Suppressor macrophage (primary cell): ENCODE measurements at regions not wholly inside any gene's neighbourhood (a gene's known extent, or its start where the extent isn't known, plus 50 kb on each side); places are given as distances from the start of the nearest gene placed in this dataset.

ENCODE experiments used
- DNase-seq, 4 experiments: peaks; one replicate each; pipeline ENCODE4 v3.0.0-alpha.2; 2020 to 2022

DNA sequence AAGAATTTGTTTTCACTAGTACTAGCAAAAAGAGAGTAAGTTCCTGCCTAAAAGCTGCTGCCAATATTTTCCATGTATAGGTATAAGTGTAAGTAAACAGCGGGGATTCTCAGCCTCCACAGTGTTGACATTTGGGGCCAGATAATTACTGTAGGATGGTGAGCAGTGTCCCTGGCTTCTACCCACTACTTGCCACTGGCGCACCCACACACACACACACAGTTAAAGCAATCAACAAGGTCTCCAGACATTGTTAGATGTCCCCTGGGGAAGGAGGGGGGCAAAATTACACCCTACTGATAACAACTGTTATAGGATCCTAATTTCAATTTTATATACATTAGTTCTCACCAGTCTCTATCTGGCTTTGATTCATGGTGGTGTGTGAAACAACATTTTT, 417.0 kb upstream of the PSMD7 start:
- DNase-seq, result no peak

DNA sequence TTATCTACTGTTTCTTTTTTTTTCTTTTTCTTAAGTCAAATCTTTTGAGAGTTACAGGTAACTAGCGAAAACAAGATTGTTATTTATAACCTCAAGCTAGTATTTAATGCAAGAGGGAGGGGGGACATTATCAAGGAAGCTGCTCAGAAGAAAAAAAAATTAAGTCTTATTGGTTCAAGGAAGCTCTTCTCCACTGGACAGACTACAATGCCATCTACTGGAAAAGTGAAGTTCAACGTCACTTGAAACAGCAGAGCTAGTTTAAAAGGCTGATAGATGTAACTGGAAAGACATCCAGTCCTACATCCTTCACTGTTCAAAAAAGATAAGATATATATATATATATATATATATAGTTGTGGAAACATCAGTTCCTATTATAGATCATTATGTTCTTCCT, 418.0 kb upstream of the PSMD7 start:
- DNase-seq, result peak; percentile 16 to 42 (median 29)

DNA sequence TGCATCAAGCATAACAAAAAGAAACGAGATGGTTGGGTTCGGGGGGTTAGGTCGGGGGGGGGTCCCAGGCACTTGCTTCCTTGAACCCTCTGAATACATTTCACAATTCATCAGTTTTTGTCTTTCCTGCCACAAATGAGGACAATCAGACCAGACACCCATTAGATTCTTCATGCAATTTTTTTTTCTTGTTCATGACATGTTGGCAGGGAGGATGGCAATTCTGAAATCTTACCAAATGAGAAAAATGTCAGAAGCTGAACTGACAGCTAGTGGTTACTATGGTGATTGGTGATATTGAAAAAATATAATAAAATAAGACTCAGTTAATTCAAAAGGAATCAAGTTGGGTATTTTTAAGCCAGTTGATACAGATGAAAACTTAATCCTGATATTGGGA, 419.5 kb upstream of the PSMD7 start:
- no peak for DNase-seq

DNA sequence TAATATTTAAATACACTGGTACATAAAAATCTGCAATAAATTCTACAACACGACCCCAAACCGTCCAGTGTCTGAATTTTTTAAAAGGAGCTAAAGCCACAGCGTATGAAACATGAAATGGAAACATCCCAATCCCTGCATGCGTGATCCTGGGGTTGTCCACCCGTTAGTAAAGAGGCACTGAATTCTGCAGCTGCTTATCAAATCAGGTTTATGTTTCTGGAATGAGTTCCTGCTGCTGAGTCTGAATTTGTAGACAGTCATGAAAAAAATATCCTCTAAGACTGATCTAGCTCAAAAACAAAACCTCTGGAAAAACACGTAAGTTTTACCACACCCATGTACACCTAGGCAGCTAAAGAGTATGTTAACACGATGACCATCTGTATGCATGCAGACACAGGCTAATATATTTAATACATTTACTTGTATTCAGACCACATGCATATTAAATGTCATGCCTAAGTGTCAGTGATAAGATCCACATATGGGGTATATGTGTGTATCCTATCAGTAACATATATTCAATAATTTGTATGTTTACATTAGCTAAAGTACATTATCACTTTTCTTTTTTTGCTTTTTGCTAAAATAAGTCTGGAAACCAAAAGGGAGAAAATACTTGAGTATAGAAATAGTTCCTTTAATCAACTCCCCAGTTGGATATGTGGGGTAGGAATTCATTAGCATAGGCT, 420.5 kb upstream of the PSMD7 start:
- DNase-seq, result no peak

DNA sequence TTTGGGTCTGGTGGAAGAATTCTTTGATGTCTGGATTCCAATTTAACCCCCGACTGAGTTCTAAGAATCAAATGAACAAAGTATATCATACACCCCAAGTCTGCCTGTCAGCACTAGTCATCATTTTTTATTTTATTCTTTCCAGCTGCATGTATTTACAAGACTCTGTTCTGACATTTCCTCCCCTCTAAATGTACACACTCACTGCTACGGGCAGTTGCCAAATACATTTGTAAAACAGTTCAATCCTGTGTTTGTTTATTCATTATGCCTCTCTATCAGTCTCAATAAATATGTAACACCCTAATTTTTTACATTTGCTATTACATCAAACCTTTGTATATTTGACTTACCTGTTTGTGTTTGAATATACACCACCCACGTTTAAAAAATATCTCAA, 422.3 kb upstream of the PSMD7 start:
- DNase-seq, result no peak

DNA sequence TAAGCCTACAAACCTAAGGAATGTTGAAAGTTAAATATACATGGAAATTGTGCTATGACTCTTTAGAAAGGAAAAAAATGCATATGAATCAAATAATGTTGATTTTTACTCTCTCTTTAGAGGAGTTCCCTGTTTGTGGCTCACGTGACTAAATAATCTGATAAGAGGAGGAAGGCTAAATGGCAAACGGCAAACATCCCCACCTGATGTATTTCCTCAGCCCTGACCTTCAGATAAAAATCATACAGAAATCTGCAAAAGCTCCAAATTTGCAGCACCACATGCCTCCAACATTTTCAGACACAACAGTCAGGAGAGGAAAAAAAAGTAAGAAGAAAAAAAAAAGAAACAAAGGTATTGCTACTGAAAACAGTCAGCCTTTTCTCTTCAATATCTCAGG, 423.0 kb upstream of the PSMD7 start:
- no peak for DNase-seq

DNA sequence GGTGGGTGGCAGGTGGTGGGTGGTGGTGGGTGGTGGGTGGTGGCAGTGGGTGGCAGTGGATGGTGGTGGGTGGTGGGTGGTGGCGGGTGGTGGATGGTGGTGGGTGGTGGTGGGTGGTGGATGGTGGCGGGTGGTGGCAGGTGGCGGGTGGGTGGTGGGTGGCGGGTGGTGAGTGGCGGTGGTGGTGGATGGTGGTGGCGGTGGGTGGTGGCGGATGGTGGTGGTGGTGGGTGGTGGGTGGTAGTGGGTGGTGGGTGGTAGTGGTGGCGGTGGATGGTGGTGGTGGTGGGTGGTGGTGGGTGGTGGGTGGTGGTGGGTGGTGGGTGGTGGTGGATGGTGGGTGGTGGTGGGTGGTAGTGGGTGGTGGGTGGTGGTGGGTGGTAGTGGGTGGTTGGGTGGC, 423.8 kb upstream of the PSMD7 start:
- DNase-seq, result no peak

DNA sequence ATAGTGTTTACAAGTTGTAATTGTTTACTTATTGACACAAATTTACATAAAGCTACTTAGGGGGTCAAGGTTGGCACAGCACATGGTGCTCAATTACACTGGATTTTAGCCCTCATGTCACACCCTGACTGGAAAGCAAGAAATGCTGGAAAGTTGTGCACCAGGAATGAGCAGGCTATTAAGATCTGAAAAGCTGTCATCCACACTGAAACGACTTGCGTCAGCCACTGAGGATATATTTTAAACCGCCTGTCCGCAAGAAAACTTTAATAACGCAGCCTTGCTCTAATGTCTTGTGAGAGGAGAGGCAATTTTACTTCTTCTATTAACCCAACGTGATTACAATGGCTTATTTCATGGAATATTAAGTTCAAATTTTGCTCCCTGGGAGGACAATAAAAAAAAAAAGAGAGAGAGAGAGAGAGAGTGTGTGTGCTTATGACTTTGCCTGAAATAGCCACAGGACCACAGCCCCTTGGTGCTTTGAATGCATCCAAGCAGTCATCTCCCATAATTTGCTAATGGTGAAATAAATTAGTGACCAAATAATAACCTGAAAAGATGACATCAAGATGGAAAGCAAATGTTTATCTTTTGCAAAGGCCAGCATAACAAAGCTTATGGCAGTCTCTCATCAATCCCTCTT, 425.4 kb upstream of the PSMD7 start:
- DNase-seq, result no peak

DNA sequence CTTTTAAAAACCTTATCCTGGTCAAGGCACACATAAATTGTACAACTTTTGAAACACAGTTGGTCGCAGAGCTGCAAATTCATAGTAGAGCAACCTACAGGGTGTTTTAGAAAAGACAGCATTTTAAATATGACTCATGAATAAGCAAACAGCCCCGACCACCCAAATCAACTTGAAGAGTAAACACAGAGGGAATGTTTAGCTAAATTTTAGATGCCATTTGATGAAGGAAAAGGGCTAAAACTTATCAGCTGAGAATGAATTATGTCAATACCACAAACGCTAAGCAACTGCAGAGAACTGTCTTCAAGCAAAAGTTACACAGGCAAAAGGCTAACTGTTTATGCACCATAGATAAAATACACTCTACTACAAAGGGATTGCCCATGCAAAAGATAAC, 427.5 kb upstream of the PSMD7 start:
- DNase-seq, result no peak

DNA sequence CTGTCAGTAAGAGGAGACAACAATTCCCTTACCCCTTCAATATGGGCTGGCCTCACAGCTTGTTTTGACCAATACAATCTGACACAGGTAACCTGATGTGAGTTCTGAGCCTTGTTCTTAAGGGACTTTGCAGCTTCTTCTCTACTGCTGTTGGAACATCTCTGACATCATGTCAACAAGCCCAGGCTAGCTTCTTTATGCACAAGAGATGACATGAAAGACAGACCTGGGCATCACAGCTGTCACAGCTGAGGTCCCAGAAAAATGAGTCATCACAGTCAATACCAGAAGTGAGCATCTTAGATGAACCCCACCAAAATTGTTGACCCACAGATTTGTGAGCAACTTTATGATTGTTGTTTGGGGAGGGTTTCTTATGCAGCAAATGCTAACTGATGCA, 431.7 kb upstream of the PSMD7 start:
- DNase-seq, result no peak

DNA sequence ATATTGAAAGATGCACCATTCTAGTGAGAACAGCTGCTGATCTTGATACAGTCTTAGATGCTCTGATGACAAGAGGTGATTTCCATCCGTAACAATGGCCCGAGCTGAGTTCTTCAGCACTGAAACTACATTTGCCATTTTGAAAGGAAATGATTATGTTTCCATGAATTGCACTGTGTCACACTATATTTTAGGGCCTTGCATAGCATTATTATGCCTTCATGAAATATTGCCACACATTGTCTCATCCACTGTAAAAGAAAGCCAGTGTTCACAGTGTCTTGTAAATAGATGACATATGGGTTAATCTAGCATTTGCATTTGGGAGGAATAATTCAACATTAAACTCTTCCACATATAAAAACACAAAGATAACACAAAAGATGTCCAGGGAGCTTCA, 438.3 kb upstream of the PSMD7 start:
- no peak for DNase-seq

DNA sequence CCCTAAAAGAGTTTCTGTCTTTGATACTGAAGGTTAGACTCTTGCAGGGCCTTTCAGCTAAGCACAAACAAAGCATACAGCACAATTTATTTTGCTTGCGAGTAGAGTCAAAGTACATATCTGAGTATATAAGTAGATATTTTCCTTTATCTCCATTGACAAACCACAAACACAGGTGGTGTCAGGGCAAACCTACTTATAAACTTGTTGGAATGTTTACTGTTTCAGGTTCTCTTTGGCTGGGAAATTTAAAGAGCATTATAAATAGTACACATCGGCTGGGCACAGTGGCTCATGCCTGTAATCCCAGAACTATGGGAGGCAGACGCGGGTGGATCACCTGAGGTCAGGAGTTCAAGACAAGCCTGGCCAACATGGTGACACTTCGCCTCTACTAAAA, 442.6 kb upstream of the PSMD7 start:
- no peak for DNase-seq

DNA sequence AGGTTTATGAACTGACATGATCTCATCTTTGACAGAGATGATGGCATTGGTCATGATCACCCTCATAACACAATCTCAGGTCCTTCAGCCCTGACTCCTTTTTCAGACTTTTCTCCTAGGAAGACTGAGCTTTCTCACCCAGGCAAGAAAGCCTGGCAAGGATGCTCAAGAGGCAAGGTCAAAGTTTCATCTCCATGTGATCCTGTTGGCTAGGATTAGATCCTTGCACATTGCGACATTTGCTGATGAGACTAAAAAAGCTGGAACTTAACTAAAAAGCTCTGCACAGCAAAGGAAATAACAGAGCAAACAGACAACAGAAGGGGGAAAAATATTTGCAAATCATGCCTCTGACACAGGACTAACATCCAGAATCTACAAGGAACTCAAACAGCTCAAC, 444.1 kb upstream of the PSMD7 start:
- no peak for DNase-seq

DNA sequence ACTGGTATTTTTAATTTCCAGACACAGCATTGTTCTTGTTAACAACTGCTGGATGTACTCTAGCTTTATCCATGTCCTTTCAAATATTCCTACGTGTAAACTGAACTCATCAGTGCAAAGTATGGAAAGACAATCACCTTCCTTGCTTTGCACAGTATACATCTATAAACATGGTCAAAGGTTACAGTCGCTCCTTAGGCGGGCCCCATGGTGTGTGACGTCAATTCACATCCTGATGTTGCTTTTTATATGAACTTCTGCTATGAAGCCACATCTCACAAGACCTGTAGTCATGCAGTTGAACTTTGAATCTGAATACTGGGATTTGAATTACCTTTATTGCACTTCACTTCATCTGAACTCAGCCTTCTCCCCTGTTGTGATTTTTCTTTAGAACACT, 447.6 kb upstream of the PSMD7 start:
- DNase-seq, result no peak

DNA sequence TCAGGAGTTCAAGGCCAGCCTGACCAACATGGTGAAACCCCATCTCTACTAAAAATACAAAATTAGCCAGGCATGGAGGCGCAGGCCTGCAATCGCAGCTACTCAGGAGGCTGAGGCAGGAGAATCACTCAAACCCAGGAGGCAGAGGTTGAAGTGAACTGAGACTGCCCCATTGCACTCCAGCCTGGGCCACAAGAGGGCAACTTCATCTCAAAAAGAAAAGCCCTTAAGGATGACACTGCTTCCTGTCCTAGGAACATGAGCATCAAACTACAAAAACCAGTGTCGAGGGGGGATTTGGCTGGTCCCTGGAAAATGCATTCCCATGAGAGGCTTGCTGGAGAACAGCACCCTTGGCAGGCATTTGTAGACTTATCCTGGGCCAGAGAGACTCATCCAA, 449.5 kb upstream of the PSMD7 start:
- no peak for DNase-seq

DNA sequence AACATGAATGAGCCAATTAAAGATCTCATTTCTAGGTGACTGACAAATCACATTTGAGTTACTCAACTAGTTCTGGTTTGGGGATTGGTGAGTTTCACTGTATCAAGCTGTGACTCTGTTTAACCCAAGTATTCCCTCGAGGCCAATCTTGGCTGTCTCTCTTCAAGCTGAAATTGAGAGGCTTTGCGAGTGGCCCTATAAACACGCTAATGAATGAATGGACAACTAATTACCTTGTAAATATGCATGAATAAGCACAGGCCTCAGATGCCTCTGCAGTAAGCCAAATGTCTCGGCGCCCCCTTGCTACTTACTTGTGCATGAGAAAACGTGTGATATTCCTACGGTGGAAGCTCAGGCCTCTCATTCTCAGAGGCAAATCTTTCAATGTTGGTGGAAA, 450.3 kb upstream of the PSMD7 start:
- no peak for DNase-seq

DNA sequence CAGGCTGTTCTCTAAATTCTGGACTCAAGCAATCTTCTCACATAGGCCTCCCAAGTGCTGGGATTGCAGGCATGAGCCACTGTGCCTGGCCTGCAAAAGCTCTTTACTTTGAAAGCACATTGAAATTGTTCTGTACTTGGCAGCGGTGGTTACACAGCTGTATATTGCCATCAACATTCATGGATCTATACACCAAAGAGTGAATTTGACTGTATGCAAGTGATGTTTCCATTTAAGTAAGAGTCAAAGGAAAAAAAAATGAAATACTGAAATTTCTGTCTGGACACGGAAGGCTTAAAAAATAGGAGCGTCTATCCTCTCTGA, 450.6 kb upstream of the PSMD7 start:
- no peak for DNase-seq

DNA sequence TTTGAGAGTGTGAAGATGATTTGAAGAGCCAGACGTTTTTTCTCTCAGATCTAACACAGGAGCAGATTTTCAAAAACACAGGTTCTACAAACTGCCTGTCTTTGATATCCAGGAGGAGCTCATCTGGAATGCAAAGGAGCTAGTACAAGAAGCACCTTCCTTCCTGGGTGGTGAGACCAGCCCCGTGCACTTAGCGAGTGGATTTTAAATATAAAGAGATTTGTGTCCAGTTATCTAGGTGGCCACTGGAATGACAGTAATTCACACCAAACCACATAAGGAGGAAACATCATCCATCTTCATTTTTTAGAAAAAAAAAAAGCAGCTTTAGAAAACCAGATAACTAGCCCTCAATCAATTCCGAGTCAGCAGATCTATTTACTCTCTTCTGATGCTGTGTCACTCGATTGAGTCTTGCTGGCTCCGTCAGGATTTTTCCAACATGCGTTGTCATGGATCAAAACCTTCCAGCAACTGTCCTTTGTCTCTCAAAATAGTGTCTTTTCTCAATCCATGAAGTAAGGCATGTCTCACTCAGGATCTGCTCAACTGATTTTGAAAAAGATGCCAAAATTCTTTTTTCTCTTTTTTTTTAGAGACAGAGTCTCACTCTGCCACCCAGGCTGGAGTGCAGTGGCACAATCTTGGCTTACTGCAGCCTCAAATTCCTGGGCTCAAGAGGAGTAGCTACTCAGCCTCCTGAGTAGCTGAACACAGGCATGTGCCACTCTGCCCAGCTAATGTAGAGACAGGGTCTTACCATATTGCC, 451.2 kb upstream of the PSMD7 start:
- DNase-seq, result no peak

DNA sequence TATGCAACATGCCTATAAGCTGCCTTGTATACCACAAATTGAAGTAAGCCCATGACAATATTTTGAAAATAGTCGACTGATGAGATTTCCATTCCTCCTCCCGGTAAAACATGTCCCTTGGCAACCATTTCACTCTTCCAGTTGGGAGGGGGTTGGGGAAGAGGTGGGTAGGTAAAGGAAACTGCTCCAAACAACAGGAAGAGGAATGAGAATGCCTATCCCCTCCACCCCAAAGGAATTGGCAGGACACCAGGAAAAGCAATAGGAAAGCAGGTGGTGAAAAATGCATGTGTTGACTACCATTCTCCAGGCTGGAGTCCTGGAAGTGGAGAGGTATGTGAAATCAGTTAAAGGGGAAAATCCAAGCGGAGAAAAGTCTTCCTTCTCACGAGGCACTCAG, 455.9 kb upstream of the PSMD7 start:
- DNase-seq, result no peak

DNA sequence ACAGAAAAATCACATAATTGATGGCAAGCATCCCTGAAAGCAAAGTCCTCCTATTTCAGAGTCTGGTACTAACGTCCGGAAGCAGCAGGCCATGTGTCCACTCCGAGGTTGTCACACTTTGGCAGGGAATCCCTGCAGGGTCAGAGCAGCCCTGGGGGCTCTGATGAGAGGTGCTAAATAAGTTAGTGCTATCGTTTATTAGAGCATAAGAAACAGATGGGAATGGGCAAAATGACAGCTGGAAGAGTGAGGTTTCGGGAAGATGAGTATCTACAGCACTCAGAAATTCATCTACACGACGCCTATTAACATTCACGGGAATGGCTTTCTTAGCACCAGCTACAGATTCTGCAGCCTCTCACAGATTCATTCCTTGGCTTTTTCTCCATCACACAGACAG, 465.4 kb upstream of the PSMD7 start:
- DNase-seq, result no peak

DNA sequence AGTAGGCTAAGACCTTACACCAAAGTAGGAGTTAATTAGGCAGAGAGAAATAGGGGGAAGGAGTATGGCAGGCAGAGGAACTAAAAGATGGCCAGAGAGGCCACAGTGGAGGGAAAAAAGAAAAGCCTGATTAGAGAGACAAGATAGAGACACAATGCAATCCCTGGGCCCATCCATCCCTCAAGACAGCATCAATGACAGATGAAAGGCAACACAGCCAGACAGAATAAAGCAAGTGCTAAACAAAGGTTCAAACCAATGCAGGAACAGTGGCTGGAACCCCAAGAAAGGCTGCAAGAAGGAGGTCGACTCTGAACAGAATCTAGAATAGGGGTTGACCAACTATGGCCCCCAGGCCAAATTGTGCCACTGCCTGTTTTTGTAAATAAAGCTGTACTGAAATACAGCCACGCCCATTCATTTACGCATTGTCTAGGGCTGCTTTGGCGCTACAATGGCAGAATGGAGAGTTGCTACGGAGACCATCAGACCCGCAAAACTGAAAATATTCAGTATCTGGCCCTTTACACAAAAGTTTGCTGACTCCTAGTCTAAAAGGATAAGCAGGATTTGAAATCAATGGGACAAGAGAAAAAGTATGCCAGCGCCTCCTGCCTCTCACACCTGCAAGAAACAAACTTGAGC, 473.3 kb upstream of the PSMD7 start:
- no peak for DNase-seq

DNA sequence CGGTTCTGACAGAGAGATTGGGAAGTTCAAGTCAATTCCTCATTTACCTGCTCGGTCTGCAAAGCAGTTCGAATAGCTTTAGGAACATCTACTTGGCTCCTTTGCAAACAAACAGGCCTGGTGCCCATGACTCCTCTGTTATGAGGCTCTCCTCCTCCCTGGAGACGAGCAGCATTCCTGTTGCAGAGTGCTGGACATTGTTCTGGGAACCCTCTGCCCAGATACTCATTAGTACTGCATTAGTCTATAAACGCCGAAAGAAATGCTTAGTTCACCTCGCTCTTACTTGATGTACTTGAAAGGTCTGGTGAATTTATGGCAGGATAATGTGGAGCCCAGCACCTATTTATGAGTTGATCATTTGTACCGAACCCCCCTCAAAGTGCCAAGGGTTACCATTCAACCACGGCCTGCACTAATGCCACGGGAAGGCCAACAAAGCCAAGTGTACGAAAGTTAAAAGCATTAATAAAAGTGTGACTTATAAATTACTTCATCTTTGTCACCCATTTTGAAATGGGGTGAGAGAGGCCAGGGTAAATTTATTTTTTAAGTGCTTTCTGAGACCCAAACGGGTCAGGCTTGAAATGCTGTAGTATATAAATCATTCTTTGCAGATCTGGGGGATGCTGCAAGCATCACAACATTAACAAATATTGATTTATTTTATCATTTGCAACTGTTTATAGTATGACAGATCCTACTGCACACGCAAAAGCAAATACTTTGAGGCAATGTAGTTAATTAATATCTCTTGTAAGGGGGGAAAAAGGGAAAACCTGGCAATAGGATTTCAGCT, 478.9 kb upstream of the PSMD7 start:
- DNase-seq, result no peak

DNA sequence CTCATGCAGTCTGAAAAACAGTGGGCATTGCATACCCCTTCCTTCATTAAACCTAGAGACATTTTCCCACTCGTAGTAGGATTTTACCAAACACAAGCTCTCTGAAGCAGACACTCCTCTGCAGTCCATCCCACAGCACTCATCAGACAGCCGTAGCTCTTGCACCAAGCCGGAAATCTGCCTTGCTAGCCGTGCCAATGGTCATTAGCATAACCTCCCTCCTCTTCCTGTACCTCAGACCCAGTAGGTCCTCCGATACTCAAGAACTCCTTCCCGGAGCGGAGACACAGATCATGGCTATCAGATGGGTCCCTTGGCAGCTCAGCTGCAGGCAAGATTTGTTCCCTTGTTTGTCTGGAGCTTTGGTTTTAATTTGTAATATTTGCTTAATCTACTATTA, 483.1 kb upstream of the PSMD7 start:
- DNase-seq, result no peak
